Retinal pigment epithelial cell (primary cell): ENCODE measurements at regions not wholly inside any gene's neighbourhood (a gene's known extent, or its start where the extent isn't known, plus 50 kb on each side); places are given as distances from the start of the nearest gene placed in this dataset.

Experiments used
- DNase-seq: peaks from one replicate; pipeline ENCODE4 v3.0.0-alpha.2; 2010; ENCODE audit warnings: low read depth
- H3K4me3 ChIP-seq: 2 replicates; pipeline ENCODE4 v1.5.1; 2011; ENCODE audit warnings: mild to moderate bottlenecking, low read length, control low read depth, moderate library complexity
- CTCF ChIP-seq: conservative IDR thresholded peaks from 2 replicates; pipeline ENCODE4 v1.5.1; 2011; ENCODE audit warnings: low read depth, low read length, control low read depth, inconsistent platforms

DNA sequence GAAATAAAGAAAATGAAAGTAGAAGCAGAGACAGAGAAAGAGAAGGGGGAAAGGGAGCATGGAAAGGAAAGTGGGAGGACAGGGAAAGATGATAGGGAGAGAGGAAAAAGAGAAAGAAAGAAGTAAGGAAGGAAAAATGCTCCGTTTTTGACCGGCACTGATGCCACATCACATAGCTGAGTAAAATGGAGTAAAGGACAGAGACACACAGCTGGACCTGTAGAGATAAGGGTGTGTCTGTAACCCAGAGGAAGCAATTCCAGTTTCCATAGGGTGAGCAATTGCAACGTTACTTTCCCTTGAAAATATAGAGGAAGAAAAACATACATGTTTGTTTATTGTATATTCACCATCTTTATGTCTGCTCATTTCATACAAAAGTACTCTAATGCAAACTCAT, 1866.9 kb upstream of the PIK3C3 start:
- no peak for DNase-seq
- peak overlapping the region; percentile 32 for H3K4me3 ChIP-seq
- no peak for TF ChIP-seq CTCF

- DNase-seq: peak; percentile 17
- TF ChIP-seq CTCF: no peak
- no peak overlapping the region for H3K4me3 ChIP-seq
These were observed 1875.2 kb upstream of the PIK3C3 start for GRCh38 chr18:40079786-40080185.

DNA sequence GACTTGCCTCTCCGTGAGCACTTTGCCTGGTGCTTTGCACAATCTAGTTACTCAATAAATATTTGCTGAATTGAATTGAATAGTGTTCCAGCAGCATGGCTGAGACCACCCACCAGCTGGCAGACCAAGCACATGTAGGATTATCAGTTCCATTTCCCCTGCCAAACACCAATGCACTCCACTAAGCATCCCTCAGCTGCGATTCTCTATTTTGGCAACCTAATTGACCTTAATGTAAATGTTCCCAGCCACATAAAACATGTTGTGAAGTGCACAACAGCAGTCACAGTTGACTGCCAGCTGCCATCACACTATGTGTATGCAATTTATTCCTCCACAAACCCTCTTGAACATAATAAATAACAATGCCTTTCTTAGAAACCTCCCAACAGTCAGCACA, 1879.4 kb upstream of the PIK3C3 start:
- H3K4me3 ChIP-seq: no peak overlapping the region
- DNase-seq: no peak
- no peak for TF ChIP-seq CTCF

GRCh38 chr18:40072761-40073160, 1882.3 kb upstream of the PIK3C3 start:
- H3K4me3 ChIP-seq: no peak overlapping the region
- no peak for TF ChIP-seq CTCF
- no peak for DNase-seq

DNA sequence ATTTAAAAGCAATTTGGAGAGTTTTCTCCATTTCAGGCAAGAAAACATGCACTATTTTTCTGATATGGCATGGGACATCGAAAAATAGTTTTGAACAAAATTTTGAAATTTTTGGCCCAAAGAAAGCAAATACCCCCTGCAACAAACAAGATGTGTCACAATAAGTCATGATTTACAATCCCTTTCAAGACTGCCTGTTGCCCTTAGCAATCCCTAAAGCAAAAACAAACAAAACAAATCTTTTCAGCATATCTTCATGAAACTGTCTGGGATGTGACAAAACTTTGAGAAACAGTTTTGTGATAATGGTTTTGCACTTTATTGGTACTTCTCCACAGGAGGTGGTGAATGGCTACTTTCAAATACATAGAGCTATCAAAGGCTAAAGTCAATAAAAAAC, 1888.7 kb upstream of the PIK3C3 start:
- no peak overlapping the region for H3K4me3 ChIP-seq
- no peak for TF ChIP-seq CTCF
- DNase-seq: no peak

DNA sequence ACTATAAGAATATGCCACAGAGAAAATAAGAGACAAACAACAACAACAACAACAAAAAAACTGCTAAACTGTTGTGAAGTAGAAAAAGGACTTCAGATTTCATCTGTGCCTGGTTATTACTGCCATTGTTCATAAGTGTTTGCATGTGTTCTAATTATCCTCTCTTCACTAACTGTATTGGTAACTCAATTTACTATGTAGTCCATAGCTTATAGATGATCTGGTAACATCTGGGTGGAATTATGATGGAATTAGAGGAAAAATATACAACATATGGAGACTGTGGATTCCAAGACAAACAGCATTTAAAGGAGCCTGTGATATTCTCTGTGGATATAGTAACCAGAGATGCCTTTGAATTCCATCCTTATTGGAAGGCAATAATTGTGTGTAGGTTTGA, 1891.5 kb upstream of the PIK3C3 start:
- no peak overlapping the region for H3K4me3 ChIP-seq
- no peak for TF ChIP-seq CTCF
- no peak for DNase-seq

DNA sequence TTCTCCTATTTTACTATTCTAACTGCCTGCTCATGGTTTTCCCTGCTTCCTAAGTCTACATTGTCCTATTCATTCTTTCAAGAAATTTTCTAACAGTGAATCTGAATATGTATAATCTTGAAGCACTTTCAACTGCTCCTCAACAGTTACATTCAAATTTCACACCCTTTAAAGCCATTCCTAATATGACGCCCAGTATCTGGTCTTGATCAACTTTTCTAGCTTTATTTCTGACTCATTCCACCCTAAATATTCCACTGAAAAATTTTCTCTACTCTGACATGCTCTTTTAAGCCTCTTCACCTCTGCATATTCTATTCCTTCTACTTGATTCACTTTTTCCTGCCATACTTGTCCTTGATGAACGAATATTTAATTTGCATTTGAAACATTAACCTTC, 1893.9 kb upstream of the PIK3C3 start:
- no peak overlapping the region for H3K4me3 ChIP-seq

More for the DNA sequence above, 1893.9 kb upstream of the PIK3C3 start:
- TF ChIP-seq CTCF: no peak
- DNase-seq: no peak
